Activated CD4-positive, alpha-beta T cell treated with anti-CD3 and anti-CD28 coated beads, Interleukin-2, amount 50 U/mL, for 24 hours (primary cell): ENCODE measurements at regions not wholly inside any gene's neighbourhood (a gene's known extent, or its start where the extent isn't known, plus 50 kb on each side); places are given as distances from the start of the nearest gene placed in this dataset.
A peak's percentile ranks its signal among the peaks of the same experiment; 100 is the strongest.
"Not testable (repeated sequence)": the region's sequence is repeated elsewhere in the genome, so short reads cannot be mapped to it uniquely, and the experiment has no call there.

Source experiments
- DNase-seq, 2 donors: peaks; one replicate each; pipeline ENCODE4 v3.0.0-alpha.2; 2020; ENCODE audit warnings: low read depth in 1 of 2, low spot score in 1 of 2

DNA sequence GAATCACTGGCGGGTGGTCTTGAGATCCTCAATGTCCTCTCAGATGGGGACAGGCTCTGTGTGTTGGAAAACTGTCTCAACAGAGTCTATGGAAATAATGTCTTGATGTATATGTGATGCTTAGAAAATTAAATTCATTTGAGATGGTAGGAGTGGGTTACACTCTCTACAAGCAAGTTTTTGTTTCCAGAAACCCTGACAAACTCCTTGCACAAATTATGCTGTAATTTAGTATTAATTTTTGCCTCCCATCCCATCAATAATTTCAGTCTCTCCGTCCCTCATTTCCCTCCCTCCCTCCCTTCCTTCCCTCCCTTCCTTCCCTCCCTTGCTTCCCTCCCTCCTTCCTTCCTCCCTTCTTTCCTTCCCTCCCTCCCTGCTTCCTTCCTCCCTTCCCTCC lies 488.0 kb upstream of the C16orf82 start:
- DNase-seq: no peak

- DNase-seq: no peak
Measured at GRCh38 chr16:26583803-26584202, 482.9 kb upstream of the C16orf82 start.

- DNase-seq: no peak
Measured at GRCh38 chr16:26593700-26594099, 473.0 kb upstream of the C16orf82 start.

DNA sequence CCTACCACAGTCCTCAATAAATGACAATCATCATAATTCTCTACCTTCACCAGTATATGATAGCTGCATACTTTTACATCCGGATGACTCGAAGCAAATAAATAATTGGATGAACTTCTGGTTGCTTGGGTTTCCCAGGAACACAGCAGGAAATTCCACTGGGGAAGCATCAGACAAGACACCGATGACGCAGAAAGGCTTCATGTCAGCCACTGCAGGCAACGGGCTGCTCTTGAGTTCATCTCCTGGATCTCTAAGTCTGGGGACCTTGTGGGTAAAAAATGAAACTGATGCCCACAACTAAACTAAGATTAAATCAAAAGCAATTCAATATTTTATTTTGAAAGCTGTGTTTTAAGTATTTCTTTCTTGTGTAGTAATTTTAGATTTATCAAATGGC lies 472.1 kb upstream of the C16orf82 start:
- DNase-seq: no peak

DNA sequence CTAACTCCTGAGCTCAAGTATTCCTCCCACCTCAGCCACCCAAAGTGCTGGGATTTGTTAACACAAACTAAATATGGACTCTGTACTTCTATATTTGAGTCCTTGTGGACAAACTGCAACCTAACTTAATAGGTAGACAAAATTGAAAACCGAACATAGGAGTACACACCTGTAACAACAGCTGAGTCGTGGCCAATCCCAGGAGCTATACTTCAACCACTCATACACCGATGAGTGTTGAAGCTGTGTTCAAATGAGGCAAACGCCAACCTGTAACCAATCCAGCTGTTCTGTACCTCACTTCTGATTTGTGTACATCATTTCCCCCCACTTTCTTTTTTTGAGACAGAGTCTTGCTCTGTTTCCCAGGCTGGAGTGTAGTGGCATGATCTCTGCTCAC lies 471.5 kb upstream of the C16orf82 start:
- DNase-seq: no peak

DNA sequence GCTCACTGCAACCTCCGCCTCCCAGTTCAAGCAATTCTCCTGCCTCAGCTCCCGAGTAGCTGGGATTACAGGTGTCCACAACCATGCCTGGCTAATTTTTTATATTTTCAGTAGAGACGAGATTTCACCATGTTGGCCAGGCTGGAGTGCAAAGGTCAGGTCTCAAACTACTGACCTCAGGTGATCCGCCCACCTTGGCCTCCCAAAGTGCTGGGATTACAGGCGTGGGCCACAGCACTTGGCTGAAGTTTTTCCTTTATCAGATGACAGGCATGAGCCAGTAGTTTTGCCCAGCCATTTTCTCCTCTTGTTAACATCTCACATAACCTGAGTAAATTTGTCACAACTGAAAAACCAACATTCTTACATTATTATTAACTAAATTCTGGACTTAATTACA lies 470.7 kb upstream of the C16orf82 start:
- DNase-seq: not testable (repeated sequence)

DNA sequence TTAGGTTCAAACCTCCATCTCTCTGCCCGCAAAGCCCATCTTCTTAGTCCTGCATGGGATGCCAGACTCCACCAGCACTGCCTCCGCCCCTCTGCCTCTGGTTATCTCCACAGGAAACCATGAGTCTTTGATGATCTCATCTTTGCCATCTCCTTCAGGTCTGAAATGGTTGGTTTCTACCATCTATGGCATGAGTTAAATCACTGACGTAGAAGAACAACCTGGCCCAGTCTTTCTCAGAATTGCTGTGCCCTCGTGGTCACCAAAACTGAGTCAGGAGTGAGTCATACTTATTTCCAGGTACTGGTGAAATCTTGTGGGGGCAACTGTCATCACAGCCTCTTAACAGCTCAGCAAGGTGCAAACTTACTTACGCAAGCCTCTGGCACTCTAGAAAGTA lies 468.7 kb upstream of the C16orf82 start:
- peak; percentile 13 to 74 for DNase-seq

DNA sequence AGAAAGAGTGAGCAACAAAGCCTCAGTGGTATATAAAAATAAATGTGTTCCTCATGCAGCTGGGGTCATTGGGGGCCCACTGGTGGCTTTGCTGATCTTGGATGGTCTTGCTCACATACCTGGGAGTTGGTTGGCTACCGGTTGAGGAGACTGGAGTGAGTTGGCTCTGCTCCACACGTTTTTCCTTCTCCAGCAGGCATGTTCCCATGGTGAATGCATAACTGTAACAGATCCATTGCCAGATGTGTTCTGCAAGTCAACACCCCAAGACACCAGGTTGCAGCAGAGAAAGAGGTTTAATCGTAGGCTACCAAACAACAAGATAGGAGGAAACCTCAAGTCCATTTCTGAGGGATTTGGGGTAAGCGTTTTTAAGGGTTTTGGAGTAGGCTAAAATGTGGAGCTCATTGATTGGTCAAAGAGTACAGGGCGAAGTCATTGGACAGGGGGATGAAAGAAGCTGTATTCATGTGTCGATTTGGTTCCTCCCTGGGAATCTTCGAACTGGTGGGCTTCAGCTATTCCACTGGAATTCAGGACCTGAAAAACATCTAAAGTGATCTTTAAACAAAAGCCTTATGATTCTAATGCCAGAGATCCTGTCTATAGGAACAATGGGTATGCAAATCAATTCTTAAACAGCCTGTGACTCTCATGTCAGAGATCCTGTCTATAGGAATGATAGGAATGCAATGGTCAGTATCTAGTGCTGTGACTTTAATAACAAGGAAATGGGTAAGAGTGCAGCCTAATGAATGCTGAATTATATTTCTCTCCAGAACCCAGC lies 467.5 kb upstream of the C16orf82 start:
- DNase-seq: no peak

DNA sequence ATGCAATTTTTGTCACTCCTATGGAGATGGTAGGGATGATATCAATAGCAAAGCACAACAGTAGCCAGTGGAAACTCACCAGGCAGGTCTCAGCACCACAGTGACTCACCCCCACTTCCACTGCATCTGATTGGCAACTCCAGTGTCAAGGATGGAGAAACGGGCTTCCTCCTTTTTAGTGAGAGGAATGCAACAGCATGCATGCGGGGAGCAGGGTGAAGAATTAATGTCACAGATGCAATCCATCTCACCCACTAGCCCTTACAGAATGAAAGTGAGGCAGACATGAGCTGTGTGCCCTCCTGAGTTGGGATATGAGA lies 467.0 kb upstream of the C16orf82 start:
- DNase-seq: no peak

DNA sequence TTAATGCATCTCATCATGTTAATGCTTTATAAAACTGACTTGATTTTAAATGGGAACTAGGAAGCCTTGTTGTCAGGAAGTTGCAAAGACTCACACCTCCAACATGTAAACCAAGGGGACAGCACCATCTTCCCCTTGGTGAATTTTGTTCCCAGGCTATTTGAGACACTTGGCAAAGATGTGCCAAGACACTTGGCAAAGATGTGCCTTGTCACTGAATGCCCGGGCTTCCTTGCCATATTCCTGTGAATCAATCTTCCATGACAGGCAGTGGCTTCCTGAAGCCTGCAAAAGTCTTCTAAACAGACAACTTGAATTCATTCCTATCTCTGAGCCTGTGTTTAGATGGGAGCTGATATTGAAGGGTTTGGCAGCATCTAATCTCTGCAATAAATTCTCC lies 465.4 kb upstream of the C16orf82 start:
- DNase-seq: no peak

- no peak for DNase-seq
Measured at GRCh38 chr16:26605626-26606271, 461.0 kb upstream of the C16orf82 start.

DNA sequence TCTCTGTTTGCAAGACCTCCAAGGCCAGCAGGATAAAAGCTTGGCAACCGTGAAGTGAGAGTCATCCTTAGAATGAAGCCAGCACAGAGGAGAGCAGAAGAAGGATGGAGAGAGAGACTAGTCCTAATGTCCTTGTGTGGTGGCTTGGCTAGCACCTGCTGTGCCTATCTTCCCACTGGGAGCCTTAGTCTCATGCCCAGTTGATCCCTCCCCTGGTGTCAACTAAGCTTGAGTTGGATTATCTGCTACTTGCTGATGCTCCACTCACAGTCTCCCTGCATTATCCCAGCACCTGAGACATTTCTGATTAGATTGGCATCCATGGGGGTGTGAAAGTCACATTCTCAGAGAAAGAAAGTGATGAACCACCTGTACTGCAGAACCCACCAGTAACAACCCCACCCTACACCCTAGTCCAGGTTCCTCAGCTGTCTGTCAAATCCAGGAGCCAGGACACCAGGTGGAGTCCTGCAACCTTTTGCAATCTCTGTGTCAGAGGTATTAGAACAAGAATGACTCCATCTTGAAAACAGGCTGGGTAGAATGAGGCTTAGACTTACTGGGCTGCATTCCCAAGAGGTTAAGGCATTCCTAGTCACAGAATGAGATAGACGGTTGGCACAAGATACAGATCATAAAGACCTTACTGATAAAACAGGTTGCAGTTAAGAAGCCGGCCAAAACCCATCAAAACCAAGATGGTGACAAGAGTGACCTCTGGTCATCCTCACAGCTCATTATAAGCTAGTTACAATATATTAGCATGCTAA lies 460.2 kb upstream of the C16orf82 start:
- no peak for DNase-seq

DNA sequence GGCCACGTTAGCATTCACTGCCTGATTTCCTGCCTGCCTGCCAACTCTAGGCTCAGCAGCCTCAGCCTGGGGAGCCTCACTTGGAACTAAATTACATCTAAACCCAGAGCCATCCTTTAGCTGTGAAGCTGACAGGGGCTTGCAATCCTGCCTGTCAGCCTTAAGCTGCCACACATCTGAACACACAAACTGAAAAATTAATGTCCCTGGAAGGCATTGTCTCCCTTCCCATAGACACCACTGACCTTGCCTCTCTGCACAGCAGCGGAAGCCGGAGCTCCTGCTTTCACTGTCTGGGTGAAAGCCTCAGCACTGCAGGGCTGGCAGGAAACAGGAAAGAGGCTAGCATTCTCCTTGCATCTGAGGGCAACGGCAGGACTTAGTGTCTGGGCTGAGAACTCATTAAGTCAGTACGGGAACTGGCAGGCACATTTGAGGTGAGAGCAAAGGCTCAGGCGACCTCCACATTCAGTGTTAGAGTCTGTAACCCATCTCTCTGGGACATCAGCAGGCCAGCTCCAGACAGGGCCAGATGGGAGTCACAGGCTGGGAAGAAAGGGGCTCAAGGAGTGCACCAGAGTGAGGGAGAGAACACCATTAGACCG lies 452.4 kb upstream of the C16orf82 start:
- no peak for DNase-seq

- DNase-seq: no peak
Measured at GRCh38 chr16:26623442-26623841, 443.3 kb upstream of the C16orf82 start.

GRCh38 chr16:26627958-26628357 lies 438.8 kb upstream of the C16orf82 start:
- no peak for DNase-seq

GRCh38 chr16:26631365-26631764 lies 435.4 kb upstream of the C16orf82 start:
- DNase-seq: not testable (repeated sequence)

GRCh38 chr16:26642047-26642664 lies 424.6 kb upstream of the C16orf82 start:
- no peak for DNase-seq

- no peak for DNase-seq
Measured at GRCh38 chr16:26643519-26643918, 423.2 kb upstream of the C16orf82 start.

DNA sequence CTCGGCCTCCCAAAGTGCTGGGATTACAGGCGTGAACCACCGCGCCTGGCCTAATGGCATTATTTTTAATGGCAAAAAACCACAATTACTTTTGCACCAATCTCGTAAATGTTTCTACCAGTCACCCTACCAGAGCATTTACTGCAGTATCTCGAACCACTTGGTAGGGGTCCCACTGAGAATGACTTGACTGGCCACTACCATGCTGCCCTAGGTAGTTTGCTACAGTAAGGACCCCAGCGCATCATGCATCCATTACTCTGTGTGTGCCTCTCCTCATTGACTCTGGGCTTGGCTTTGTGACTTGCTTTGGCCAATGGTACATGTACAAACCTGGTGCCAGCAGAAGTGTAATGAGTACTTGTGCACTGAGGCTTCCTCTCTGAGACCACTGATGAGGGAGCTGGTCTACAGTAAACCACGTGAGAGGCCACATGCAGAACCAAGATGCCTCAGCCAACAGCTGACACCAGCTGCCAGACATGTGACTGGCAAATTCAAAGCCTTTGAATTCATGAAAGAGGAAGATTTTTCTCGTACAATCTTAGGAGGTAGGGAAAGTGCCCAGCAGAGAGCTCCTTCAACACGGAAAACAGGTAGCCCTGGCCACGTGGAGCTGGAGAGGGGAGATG lies 421.7 kb upstream of the C16orf82 start:
- DNase-seq: no peak

DNA sequence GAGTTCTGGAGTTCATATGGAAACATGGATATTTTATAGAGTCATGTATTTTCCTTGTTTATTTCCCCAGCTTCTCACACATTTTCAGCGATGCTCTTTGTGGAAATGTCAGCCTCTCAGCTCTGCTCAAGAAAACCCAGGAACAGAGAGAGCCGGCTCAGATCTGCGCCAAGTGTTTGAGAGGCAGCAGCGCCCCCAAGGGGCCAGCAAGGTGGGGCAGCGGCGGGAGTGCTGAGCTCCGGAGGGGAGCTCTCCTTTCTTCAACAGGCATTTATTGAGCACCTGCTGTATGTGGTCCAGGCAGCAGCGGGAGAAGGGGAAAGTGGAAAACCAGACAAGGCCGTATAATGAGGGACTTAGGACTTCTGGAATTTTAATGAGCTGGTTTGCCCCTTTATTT lies 421.1 kb upstream of the C16orf82 start:
- DNase-seq: peak; percentile 3 to 26

- DNase-seq: no peak
Measured at GRCh38 chr16:26647870-26648269, 418.9 kb upstream of the C16orf82 start.
